ENCODE measurements at regions not wholly inside any gene's neighbourhood (a gene's known extent, or its start where the extent isn't known, plus 50 kb on each side); places are given as distances from the start of the nearest gene placed in this dataset.

- H3K27me3 ChIP-seq (ENCODE audit: control insufficient read depth, insufficient read depth, low read length) = no peaks in the 10 kb centered on the region
- no peak overlapping the region for H3K4me3 ChIP-seq (ENCODE audit: low read length)
- no peaks in the 10 kb centered on the region for H3K9me3 ChIP-seq (ENCODE audit: control insufficient read depth, low read depth, low read length)
- no peak overlapping the region for H3K27ac ChIP-seq (ENCODE audit: low read length)
- no peaks in the 10 kb centered on the region for H3K4me1 ChIP-seq (ENCODE audit: control insufficient read depth, low read depth, low read length)
- no peak overlapping the region for H3K9ac ChIP-seq (ENCODE audit: low read length)
- H3K36me3 ChIP-seq (ENCODE audit: control insufficient read depth, low read depth, low read length) = no peaks in the 10 kb centered on the region
These were observed 74.3 kb upstream of the COL5A2 start for GRCh38 chr2:189253836-189254235.

GRCh38 chr2:189254268-189254883, 74.8 kb upstream of the COL5A2 start:
- H3K9ac ChIP-seq (ENCODE audit: low read length) = no peak overlapping the region
- H3K4me3 ChIP-seq (ENCODE audit: low read length) = no peak overlapping the region

GRCh38 chr2:189255711-189256110, 76.2 kb upstream of the COL5A2 start:
- no peak overlapping the region for H3K27ac ChIP-seq (ENCODE audit: low read length)
- H3K27me3 ChIP-seq (ENCODE audit: control insufficient read depth, insufficient read depth, low read length) = no peaks in the 10 kb centered on the region
- no peak overlapping the region for H3K4me3 ChIP-seq (ENCODE audit: low read length)
- no peaks in the 10 kb centered on the region for H3K36me3 ChIP-seq (ENCODE audit: control insufficient read depth, low read depth, low read length)
- no peaks in the 10 kb centered on the region for H3K9me3 ChIP-seq (ENCODE audit: control insufficient read depth, low read depth, low read length)
- H3K4me1 ChIP-seq (ENCODE audit: control insufficient read depth, low read depth, low read length) = peaks cover 4% of the 10 kb centered on the region
- no peak overlapping the region for H3K9ac ChIP-seq (ENCODE audit: low read length)

More at GRCh38 chr2:189254268-189254883, 74.8 kb upstream of the COL5A2 start:
- H3K27ac ChIP-seq (ENCODE audit: low read length) = no peak overlapping the region
- no peaks in the 10 kb centered on the region for H3K36me3 ChIP-seq (ENCODE audit: control insufficient read depth, low read depth, low read length)
- H3K9me3 ChIP-seq (ENCODE audit: control insufficient read depth, low read depth, low read length) = no peaks in the 10 kb centered on the region
- no peaks in the 10 kb centered on the region for H3K4me1 ChIP-seq (ENCODE audit: control insufficient read depth, low read depth, low read length)
- H3K27me3 ChIP-seq (ENCODE audit: control insufficient read depth, insufficient read depth, low read length) = no peaks in the 10 kb centered on the region

DNA sequence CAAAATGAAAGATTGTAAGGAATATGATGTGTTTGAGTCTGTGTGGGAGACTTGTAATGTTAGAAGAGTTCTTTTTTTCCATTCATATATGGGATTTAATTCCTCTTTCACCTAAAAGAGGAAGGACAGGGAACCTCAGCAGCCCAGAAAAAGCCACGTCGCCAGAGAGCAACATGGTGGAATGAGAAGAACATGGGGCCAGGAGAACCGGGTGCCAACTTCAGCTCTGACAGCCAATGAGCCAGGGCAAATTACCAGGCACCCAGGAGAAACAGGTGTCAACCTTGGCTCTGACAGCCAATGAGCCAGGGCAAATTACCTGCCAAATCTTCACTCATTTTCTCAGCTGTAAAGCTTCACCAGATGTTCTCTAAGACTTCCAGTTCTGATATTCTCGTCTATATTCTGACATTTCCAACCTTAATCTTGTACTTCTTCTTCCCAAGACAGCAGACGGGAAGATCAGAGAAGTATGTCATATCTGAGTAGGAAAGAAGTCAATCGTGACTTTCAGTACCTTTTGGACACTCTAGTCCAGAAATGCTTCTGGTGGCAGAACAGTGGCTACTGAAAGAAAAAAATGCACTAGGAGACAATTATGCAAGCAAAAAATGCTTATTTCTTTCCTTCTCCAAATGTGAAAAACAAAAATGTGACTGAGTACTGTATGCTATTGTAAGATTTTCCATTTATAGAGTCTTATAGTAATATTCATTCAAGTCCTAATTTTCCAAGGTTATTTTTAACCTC, 79.2 kb upstream of the COL5A2 start:
- H3K27me3 ChIP-seq (ENCODE audit: control insufficient read depth, insufficient read depth, low read length) = no peaks in the 10 kb centered on the region
- no peak overlapping the region for H3K4me3 ChIP-seq (ENCODE audit: low read length)
- H3K4me1 ChIP-seq (ENCODE audit: control insufficient read depth, low read depth, low read length) = peaks cover 4% of the 10 kb centered on the region
- H3K36me3 ChIP-seq (ENCODE audit: control insufficient read depth, low read depth, low read length) = no peaks in the 10 kb centered on the region
- H3K27ac ChIP-seq (ENCODE audit: low read length) = no peak overlapping the region
- H3K9ac ChIP-seq (ENCODE audit: low read length) = no peak overlapping the region
- no peaks in the 10 kb centered on the region for H3K9me3 ChIP-seq (ENCODE audit: control insufficient read depth, low read depth, low read length)

DNA sequence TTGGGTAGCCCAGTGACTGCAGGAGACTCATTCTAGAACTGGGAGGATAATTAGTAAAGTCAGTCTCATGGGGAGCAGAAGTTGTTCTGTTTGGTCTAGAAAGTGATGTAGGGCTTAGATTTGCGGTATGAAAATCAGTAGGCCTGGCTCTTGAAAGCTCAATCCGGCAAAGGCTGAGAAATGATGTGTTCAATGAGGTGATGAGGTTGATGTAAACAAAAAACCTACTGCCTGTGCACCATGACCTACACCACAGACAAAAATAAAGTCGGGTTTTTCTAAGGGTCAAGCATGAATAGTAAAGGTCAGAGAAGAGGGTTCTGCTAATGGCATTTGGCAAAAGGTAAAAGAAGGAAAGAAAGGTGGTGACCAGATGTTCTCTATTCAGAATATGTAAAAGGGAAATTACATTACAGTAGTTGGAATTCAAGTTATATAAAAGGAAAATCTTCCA, 80.8 kb upstream of the COL5A2 start:
- H3K4me1 ChIP-seq (ENCODE audit: control insufficient read depth, low read depth, low read length) = peaks cover 4% of the 10 kb centered on the region
- no peak overlapping the region for H3K9ac ChIP-seq (ENCODE audit: low read length)
- H3K27me3 ChIP-seq (ENCODE audit: control insufficient read depth, insufficient read depth, low read length) = no peaks in the 10 kb centered on the region
- no peaks in the 10 kb centered on the region for H3K36me3 ChIP-seq (ENCODE audit: control insufficient read depth, low read depth, low read length)
- H3K9me3 ChIP-seq (ENCODE audit: control insufficient read depth, low read depth, low read length) = no peaks in the 10 kb centered on the region
- H3K4me3 ChIP-seq (ENCODE audit: low read length) = no peak overlapping the region
- H3K27ac ChIP-seq (ENCODE audit: low read length) = no peak overlapping the region

GRCh38 chr2:189261431-189261841, 81.9 kb upstream of the COL5A2 start:
- Histone ChIP-seq H3K9me3 (ENCODE audit: control insufficient read depth, low read depth, low read length) (no peaks in the 10 kb centered on the region), H3K27me3 (ENCODE audit: control insufficient read depth, insufficient read depth, low read length) (no peaks in the 10 kb centered on the region), H3K27ac (ENCODE audit: low read length) (no peak overlapping the region), H3K4me3 (ENCODE audit: low read length) (no peak overlapping the region), H3K36me3 (ENCODE audit: control insufficient read depth, low read depth, low read length) (no peaks in the 10 kb centered on the region), H3K9ac (ENCODE audit: low read length) (no peak overlapping the region), H3K4me1 (ENCODE audit: control insufficient read depth, low read depth, low read length) (peaks cover 4% of the 10 kb centered on the region)

- Histone ChIP-seq H3K36me3 (ENCODE audit: control insufficient read depth, low read depth, low read length) (no peaks in the 10 kb centered on the region), H3K27me3 (ENCODE audit: control insufficient read depth, insufficient read depth, low read length) (no peaks in the 10 kb centered on the region), H3K9me3 (ENCODE audit: control insufficient read depth, low read depth, low read length) (no peaks in the 10 kb centered on the region), H3K4me3 (ENCODE audit: low read length) (no peak overlapping the region), H3K9ac (ENCODE audit: low read length) (no peak overlapping the region), H3K4me1 (ENCODE audit: control insufficient read depth, low read depth, low read length) (peaks cover 4% of the 10 kb centered on the region), H3K27ac (ENCODE audit: low read length) (no peak overlapping the region)
These were observed 82.4 kb upstream of the COL5A2 start for GRCh38 chr2:189261916-189262315.

- Histone ChIP-seq H3K4me3 (ENCODE audit: low read length) (no peak overlapping the region), H3K9ac (ENCODE audit: low read length) (no peak overlapping the region), H3K36me3 (ENCODE audit: control insufficient read depth, low read depth, low read length) (no peaks in the 10 kb centered on the region), H3K9me3 (ENCODE audit: control insufficient read depth, low read depth, low read length) (no peaks in the 10 kb centered on the region), H3K27me3 (ENCODE audit: control insufficient read depth, insufficient read depth, low read length) (no peaks in the 10 kb centered on the region), H3K4me1 (ENCODE audit: control insufficient read depth, low read depth, low read length) (no peaks in the 10 kb centered on the region), H3K27ac (ENCODE audit: low read length) (no peak overlapping the region)
These were observed 86.2 kb upstream of the COL5A2 start for GRCh38 chr2:189265696-189266320.

DNA sequence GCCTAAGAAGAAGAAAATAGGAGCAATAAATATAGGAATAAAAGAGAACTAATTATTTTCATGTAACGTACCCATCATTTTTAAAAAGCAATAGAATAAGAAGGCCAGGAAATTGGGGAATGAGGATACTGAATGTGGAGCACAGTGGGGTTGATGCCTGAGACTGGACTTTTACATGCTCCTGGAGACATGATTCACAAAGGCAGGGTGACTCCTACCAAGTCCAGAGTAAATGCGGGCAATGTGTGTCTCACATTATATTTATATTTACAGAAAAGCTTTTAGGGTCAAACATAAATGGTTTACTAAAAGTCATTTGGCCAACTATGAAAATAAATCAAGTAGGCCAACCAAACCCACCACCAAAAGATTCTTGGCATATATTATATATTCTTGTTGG, 87.9 kb upstream of the COL5A2 start:
- H3K9me3 ChIP-seq (ENCODE audit: control insufficient read depth, low read depth, low read length) = no peaks in the 10 kb centered on the region
- no peaks in the 10 kb centered on the region for H3K36me3 ChIP-seq (ENCODE audit: control insufficient read depth, low read depth, low read length)
- no peaks in the 10 kb centered on the region for H3K27me3 ChIP-seq (ENCODE audit: control insufficient read depth, insufficient read depth, low read length)
- no peaks in the 10 kb centered on the region for H3K4me1 ChIP-seq (ENCODE audit: control insufficient read depth, low read depth, low read length)
- H3K27ac ChIP-seq (ENCODE audit: low read length) = no peak overlapping the region
- no peak overlapping the region for H3K4me3 ChIP-seq (ENCODE audit: low read length)
- H3K9ac ChIP-seq (ENCODE audit: low read length) = no peak overlapping the region

GRCh38 chr2:189267925-189268579, 88.5 kb upstream of the COL5A2 start:
- Histone ChIP-seq H3K27me3 (ENCODE audit: control insufficient read depth, insufficient read depth, low read length) (no peaks in the 10 kb centered on the region), H3K9ac (ENCODE audit: low read length) (no peak overlapping the region), H3K36me3 (ENCODE audit: control insufficient read depth, low read depth, low read length) (no peaks in the 10 kb centered on the region), H3K9me3 (ENCODE audit: control insufficient read depth, low read depth, low read length) (no peaks in the 10 kb centered on the region), H3K4me3 (ENCODE audit: low read length) (no peak overlapping the region), H3K4me1 (ENCODE audit: control insufficient read depth, low read depth, low read length) (no peaks in the 10 kb centered on the region), H3K27ac (ENCODE audit: low read length) (no peak overlapping the region)

DNA sequence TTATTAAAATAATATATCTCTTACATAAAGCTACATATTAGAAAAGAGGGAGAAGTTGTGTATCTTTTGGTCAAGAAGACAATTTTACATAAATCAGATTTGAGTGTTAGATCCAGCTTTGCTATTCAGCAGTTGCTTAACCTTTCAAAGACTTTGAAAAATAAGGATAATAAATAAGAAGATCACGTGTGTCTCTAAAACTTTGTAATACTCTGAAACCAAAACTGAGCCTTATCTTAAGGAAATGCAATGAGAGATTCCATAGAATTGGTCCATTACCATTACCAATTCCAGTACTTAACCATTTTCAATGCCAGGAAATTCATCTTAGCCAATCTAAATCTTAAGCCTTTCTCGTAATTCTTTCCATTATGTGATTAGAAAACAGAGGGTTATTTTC, 89.2 kb upstream of the COL5A2 start:
- H3K4me3 ChIP-seq (ENCODE audit: low read length) = no peak overlapping the region
- H3K9ac ChIP-seq (ENCODE audit: low read length) = no peak overlapping the region
- H3K9me3 ChIP-seq (ENCODE audit: control insufficient read depth, low read depth, low read length) = no peaks in the 10 kb centered on the region
- no peaks in the 10 kb centered on the region for H3K27me3 ChIP-seq (ENCODE audit: control insufficient read depth, insufficient read depth, low read length)
- H3K4me1 ChIP-seq (ENCODE audit: control insufficient read depth, low read depth, low read length) = no peaks in the 10 kb centered on the region
- H3K27ac ChIP-seq (ENCODE audit: low read length) = no peak overlapping the region
- no peaks in the 10 kb centered on the region for H3K36me3 ChIP-seq (ENCODE audit: control insufficient read depth, low read depth, low read length)

Data from iPS-18a (cell line).